GM18868 (cell line): ENCODE measurements at regions not wholly inside any gene's neighbourhood (a gene's known extent, or its start where the extent isn't known, plus 50 kb on each side); places are given as distances from the start of the nearest gene placed in this dataset.
"Not testable (repeated sequence)": the region's sequence is repeated elsewhere in the genome, so short reads cannot be mapped to it uniquely, and the experiment has no call there.

ENCODE experiments used
- ATAC-seq: cut with Tn5 transposase; IDR thresholded peaks from one replicate; pipeline ENCODE4 v1.9.1; 2021; ENCODE audit warnings: mild to moderate bottlenecking, moderate library complexity; ENCODE audit not compliant: unreplicated experiment

- no peak for ATAC-seq
Measured at GRCh38 chr13:50225193-50226155, 210.2 kb downstream of the KCNRG start.

GRCh38 chr13:50226515-50227155 lies 211.4 kb downstream of the KCNRG start:
- ATAC-seq: no peak

- ATAC-seq: no peak
Measured at GRCh38 chr13:50227361-50227760, 212.1 kb downstream of the KCNRG start.

- no peak for ATAC-seq
Measured at GRCh38 chr13:50228527-50228926, 213.3 kb downstream of the KCNRG start.

GRCh38 chr13:50229960-50230661 lies 214.9 kb downstream of the KCNRG start:
- ATAC-seq: no peak

GRCh38 chr13:50230662-50230978 lies 215.4 kb downstream of the KCNRG start:
- ATAC-seq: no peak

GRCh38 chr13:50233574-50233973 lies 218.3 kb downstream of the KCNRG start:
- not testable (repeated sequence) for ATAC-seq

- no peak for ATAC-seq
Measured at GRCh38 chr13:50235604-50236342, 220.5 kb downstream of the KCNRG start.

GRCh38 chr13:50236898-50237318 lies 221.7 kb downstream of the KCNRG start:
- peak; percentile 98 for ATAC-seq

GRCh38 chr13:50238922-50239321 lies 223.7 kb downstream of the KCNRG start:
- ATAC-seq: no peak

- no peak for ATAC-seq
Measured at GRCh38 chr13:50241479-50241878, 226.2 kb downstream of the KCNRG start.

- no peak for ATAC-seq
Measured at GRCh38 chr13:50243931-50244330, 228.7 kb downstream of the KCNRG start.

GRCh38 chr13:50244355-50244712 lies 229.1 kb downstream of the KCNRG start:
- ATAC-seq: no peak

GRCh38 chr13:50244713-50245574 lies 229.7 kb downstream of the KCNRG start:
- peak; percentile 95 for ATAC-seq

GRCh38 chr13:50247223-50247622 lies 232.0 kb downstream of the KCNRG start:
- ATAC-seq: no peak

GRCh38 chr13:50248516-50249143 lies 233.4 kb downstream of the KCNRG start:
- no peak for ATAC-seq

GRCh38 chr13:50249144-50249521 lies 233.9 kb downstream of the KCNRG start:
- no peak for ATAC-seq

- no peak for ATAC-seq
Measured at GRCh38 chr13:50250401-50250800, 235.2 kb downstream of the KCNRG start.

- no peak for ATAC-seq
Measured at GRCh38 chr13:50255639-50256038, 240.4 kb downstream of the KCNRG start.
